IPS DF 19.7 (cell line): ENCODE measurements at regions not wholly inside any gene's neighbourhood (a gene's known extent, or its start where the extent isn't known, plus 50 kb on each side); places are given as distances from the start of the nearest gene placed in this dataset.
"Not testable (repeated sequence)": the region's sequence is repeated elsewhere in the genome, so short reads cannot be mapped to it uniquely, and the experiment has no call there.

Experiments used
- DNase-seq: peaks from one replicate; pipeline ENCODE4 v3.0.0-alpha.2; 2013; ENCODE audit warnings: low read depth, low spot score

DNA sequence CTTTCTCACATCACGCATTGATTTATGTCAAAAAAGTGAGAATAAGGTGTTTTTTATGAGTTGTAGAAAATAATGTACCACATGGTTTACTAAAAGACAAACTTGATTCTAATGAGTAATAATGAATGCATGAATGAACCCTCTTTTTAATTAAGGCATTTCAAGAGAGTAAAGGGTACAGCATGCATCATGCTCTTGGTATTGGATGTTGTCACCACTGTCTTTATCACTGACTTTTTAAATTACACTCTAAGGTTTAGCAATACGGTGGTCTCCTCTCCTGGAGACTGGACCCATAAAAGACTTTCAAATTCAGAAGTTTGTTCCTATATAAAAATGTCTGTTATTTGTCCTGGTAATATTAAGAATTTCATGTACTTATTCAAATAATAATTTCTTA, 277.5 kb upstream of the TGFBR2 start:
- DNase-seq, result not testable (repeated sequence)

- DNase-seq, result no peak
Observed at GRCh38 chr3:30331519-30331918, 274.9 kb upstream of the TGFBR2 start.

- DNase-seq, result no peak
Observed at GRCh38 chr3:30332196-30333021, 274.0 kb upstream of the TGFBR2 start.

DNA sequence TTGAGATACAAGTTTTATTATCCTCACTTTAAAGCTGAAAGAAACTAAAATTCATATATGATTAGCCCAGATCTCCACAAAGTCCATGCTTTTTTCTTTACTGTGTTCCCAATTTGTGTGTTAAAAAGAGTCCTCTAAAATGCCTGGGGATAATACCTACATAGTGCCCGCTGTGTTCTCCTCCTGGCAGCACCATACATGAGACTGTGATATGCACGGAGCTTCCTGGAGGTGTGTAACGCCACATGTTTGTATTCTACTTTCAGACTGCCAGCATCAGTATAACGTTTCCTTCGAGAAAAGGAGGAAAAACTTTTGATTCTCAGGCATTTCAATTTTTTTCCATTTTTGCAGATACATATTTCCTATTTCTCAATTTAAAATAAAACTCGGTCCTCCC, 273.3 kb upstream of the TGFBR2 start:
- DNase-seq, result no peak

DNA sequence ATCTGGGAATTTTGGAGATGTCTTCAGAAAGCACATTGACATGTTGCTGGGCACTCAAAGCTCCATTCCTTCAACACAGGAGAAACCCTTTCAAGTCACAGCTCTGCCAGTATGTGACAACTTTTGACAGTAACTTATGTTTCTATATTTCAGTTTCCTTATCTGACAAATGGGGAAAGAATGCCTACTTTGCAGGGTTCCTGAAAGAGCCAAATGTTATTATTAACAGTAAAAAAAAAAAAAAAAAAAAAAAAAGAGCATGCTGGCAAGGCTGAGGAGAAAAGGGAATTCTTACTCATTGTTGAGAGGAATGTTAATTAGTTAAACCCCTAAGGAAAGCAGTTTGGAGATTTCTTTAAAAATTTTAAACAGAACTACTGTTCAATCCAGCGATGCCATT, 272.5 kb upstream of the TGFBR2 start:
- DNase-seq, result no peak

- no peak for DNase-seq
Observed at GRCh38 chr3:30340500-30340899, 265.9 kb upstream of the TGFBR2 start.

DNA sequence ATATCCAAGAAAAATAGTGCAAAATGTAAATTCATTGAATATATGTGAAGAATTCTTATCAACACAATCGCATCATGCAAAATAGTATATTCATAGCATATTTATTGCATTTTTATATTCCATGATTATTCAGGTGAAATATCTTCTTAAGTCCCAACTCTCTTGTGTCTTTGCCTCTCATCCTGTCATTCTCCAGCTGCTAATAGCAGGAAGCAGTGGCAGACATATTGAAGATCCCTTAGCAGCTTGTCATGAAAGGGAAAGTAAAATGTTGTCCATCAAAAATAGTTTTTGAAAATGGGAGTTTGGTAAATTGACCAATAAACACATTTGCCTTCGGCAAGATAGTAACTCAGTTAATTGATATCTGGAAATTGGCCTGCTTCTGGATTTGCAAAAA, 265.3 kb upstream of the TGFBR2 start:
- DNase-seq, result no peak

DNA sequence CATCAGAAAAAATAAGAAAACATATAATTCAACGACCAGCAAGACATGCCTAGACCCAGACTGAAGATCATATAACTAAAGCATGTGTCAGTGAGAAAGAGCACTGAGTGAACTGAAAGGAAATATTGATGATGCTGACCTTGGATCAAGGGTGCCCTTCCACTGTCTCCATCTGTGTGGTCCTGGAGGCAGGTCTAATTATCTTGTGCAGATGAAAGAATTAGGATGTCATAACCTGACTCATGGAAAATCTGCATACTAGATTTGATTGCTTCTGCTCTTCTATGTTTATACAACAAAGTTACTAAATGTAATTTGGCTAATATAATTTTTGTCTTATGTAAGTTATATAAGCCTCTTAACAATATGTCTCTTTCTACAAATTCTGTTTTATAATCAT, 264.6 kb upstream of the TGFBR2 start:
- no peak for DNase-seq

DNA sequence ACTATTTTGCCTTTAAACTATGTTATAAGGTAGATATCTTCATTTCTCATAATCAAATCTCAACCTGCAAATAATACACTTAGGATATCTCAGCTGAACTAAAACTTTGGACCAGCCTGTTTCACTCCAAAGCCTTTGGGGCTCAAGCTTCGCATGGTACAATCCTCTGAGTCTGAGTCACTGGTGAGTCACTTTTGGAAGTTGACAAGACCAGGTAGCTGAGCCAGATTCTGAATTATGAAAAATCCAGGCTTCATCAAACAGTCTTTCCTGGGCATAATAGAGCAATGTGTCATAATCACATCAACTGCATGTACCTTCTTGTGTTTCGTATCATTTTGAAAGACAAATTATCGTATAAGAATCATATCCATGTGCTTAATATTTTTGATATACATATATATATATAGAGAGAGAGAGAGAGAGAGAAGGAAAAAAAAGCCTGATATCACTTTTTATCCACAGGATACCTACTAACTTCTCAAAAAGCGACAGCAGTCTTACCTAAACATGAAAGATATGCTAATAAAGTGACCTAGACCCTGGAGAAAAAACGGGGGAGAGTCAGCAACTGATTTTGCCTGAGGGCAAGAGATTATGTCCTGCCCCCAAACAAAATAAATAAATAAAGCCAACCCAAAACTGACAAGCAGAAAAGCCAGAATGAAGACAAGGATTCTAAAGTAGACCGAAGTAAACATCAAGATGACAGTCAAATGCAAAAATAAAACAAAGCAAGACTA, 263.9 kb upstream of the TGFBR2 start:
- DNase-seq, result no peak

DNA sequence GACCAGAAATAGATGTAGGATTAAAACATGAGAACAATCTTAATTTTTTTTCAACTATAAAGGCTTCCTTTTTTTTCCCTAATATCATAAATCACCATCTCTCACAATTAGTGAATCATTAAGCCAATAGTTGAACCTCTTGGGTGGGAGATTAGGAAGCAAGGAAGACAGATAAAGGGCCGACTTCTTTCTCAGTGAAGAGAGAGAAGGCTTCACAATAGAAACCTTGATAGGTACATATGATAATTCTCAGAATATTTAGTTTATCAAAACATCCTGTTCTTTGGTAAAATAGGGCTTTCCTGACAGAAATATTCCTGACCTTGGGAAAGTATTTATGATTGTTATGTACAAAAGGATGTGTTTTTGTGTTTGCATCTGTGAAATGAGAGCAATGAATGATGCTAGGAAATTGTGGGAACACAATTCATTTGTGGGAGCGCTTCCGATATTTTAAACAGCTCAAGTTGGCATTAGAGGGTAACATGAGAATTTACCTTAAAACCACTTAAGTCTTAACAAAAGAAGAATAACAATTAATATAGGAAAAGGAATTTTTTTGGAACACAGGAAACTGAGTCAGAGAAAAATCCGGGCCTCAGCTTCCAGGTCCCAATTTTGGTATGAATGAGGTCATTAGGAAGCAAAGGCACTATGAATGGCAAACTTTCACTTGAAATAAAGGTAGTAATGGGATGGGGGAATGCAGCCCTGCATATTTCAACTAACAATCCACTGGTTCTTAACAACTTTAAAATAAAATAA, 263.2 kb upstream of the TGFBR2 start:
- no peak for DNase-seq

DNA sequence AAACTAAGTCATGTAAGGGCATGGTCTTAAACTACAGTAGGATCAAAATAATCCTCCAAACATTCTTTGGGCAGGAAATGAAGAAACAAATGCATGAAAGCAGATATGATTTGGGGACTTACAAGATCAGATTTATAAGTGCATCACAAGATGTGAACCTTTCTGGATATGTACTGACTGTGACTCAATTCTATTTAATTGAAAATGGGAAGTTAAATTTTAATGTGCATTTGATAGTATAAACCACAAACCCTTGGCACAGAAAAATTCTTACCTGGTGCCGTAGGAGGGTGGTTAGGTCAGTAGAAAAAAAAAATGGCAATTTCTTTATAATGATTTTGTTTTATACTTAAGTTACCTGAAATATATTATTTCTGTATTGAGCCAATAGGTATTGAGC, 262.5 kb upstream of the TGFBR2 start:
- DNase-seq, result no peak

GRCh38 chr3:30344288-30344687, 262.1 kb upstream of the TGFBR2 start:
- no peak for DNase-seq

DNA sequence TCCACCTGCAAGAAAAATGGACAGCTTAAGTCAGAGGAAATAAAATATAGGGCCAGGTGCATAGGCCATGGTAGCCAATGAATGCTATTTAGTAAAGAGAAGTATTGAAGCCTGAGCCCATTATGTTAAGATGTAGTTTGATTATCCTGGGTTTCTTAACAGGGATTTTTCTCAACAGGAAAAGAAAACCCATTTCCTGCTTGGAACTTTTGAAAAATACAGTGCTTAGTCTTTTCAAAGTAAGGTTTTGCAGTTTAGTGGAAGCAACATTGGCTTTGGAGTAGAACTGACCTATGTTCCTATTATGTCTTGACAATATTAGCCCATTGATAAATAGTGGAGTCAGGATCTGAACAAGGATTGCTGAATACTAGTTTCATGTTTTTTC, 259.5 kb upstream of the TGFBR2 start:
- no peak for DNase-seq

- DNase-seq, result no peak
Observed at GRCh38 chr3:30347679-30348216, 258.7 kb upstream of the TGFBR2 start.

DNA sequence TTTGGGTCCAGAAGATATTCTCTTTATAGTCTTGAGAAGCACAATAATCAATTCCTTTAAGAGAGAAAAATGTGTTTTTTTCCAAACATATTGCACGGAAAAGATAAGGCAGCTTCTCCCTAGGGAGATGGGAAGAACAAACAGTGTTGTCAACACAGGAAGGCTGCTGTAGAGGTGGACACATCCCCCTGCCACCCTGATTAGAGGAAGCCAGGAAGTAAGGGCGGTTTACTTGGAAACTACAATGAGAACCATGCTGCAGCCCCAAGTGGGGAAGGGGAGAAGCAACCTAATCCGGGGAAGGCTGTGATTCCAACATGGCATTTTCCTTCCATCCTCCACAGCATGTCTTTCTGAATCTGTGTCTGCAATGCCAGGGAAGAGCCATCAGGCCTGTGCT, 256.9 kb upstream of the TGFBR2 start:
- no peak for DNase-seq

DNA sequence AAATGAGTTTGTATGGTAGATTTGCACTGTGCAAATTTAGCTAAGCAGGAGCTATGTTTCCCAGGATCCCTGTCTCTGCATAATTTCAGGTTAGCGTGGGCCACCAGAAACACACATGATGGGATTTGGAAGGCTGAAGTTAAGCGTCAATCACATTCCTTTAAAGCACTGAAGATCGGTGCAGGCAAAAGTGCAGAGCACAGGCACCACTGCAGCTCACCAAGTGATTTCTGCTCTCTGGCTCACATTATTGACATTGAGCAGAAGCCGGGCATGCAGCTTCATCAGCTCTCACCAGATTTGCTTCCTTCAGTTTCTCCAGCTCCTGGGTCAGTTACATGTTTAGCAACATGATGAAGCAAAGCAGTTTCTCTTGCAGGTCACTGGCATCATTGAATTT, 256.4 kb upstream of the TGFBR2 start:
- no peak for DNase-seq

- no peak for DNase-seq
Observed at GRCh38 chr3:30350901-30351300, 255.5 kb upstream of the TGFBR2 start.

- DNase-seq, result no peak
Observed at GRCh38 chr3:30352410-30353318, 253.7 kb upstream of the TGFBR2 start.

DNA sequence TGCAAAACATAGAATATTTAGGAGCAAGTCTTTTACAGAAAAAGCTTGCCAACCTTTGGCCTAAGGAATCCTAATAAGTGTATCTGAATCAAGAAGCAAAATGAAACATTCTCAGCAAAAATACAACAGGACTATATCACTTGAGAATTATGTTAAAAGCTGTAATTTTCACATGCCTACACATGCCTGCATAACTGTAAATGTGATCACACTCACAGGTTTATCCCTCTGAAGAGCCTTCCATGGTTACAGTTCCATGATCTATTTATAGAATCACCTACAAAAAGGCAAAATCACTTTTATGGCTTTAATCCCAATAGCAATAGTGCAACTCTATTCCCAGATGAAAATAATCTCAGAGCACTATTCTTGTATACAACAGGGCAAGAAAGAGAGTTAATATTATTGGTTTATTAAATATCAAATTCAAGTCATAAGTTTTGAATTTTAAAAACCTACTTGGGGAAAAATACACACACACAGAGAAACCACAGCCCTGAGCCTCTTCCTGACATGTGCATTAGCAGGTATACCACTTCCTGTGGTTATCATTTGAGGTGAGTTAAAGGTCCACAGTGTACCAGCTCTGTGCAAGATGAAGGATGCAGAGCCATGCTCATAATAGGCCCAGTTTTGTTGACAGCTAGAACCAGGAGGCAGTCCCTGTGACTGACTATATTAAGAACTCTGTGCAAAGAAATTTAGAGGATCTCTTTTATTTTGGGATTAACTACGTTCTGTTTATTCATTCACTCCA, 252.5 kb upstream of the TGFBR2 start:
- DNase-seq, result no peak

DNA sequence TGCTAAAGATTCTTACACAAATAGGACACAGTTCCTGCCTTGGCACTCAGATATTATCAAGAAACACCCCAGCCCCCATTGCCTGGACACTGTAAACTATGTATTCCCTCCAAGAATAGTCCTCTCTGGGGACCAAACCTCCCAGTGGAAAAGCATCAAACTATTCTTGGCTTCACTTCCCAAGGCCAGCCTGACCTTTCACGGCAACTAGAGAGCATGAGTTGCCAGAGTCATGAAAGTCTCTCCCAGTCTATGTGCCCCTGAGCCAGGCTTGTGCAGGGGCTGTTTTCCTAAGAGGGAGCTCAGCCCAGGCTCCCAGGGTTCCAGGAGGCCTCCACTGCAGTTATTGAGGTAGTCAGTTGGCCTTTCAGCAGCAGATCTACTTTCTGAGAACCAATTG, 251.9 kb upstream of the TGFBR2 start:
- no peak for DNase-seq
